Duodenal mucosa (tissue), 2 donors: ENCODE measurements at regions not wholly inside any gene's neighbourhood (a gene's known extent, or its start where the extent isn't known, plus 50 kb on each side); places are given as distances from the start of the nearest gene placed in this dataset.

Source experiments
- H3K27ac ChIP-seq: one replicate; pipeline ENCODE4 v1.7.0; 2013; ENCODE audit warnings: low read depth, low read length
- H3K27me3 ChIP-seq, 2 donors: one replicate each; pipeline ENCODE4 v1.7.0; 2013; ENCODE audit warnings: low read length in 2 of 2, control low read depth in 1 of 2; ENCODE audit not compliant: insufficient read depth in 2 of 2, control insufficient read depth in 1 of 2
- H3K36me3 ChIP-seq, 2 donors: one replicate each; pipeline ENCODE4 v1.7.0; 2013; ENCODE audit warnings: low read length in 2 of 2, control low read depth in 1 of 2; ENCODE audit not compliant: insufficient read depth in 2 of 2, control insufficient read depth in 1 of 2
- H3K4me1 ChIP-seq, 2 donors: one replicate each; pipeline ENCODE4 v1.7.0; 2013; ENCODE audit warnings: low read length in 2 of 2, control low read depth in 1 of 2; ENCODE audit not compliant: insufficient read depth in 2 of 2, control insufficient read depth in 1 of 2
- H3K4me3 ChIP-seq, 2 donors: one replicate each; pipeline ENCODE4 v1.7.0; 2013; ENCODE audit warnings: low read length in 2 of 2, low read depth in 1 of 2
- H3K9ac ChIP-seq, 2 donors: one replicate each; pipeline ENCODE4 v1.7.0; 2013; ENCODE audit warnings: low read length in 2 of 2, low read depth in 1 of 2
- H3K9me3 ChIP-seq, 2 donors: one replicate each; pipeline ENCODE4 v1.7.0; 2013; ENCODE audit warnings: low read length in 2 of 2, control low read depth in 1 of 2; ENCODE audit not compliant: control insufficient read depth in 1 of 2

DNA sequence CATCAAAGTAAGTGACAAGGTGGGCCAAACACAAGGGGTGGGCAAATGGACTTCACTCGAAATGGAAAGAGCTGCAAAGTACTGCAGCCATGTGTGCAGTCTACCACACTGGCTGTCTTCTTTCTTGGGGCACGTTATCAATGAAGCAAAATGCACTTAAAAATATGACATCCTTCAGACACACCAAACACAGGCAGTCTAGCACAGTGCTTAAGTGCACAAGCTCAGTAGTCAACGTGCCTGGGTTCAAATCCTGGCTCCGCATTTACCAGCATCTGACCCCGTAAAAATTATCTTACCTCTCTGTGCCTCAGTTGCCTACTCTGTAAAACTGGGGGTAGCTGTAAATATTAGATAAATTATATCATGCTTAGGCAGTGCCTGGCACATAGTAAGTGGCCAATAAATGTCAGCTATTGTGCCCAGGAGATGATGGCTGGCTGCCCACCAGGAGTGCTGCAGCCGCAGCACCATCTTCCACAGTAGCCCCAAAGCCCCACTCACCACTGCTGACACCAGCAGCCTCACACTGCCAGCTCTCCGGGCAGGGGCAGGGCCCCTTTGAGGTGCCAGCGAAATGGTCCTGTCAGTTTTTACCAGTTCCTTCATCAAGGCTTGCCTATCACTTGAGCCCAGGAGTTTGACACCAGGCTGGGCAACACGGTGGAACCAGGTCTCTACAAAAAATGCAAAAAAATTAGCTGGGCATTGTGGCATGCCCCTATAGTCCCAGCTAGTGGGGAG, 121.8 kb upstream of the SLC1A4 start:
- Histone ChIP-seq H3K27ac (no peak overlapping the region), H3K9me3 (no peaks in the 10 kb centered on the region), H3K9ac (no peak overlapping the region), H3K4me3 (no peak overlapping the region), H3K36me3 (no peaks in the 10 kb centered on the region), H3K4me1 (peaks cover 6 to 10% of the 10 kb centered on the region in 2 donors), H3K27me3 (no peaks in the 10 kb centered on the region)

DNA sequence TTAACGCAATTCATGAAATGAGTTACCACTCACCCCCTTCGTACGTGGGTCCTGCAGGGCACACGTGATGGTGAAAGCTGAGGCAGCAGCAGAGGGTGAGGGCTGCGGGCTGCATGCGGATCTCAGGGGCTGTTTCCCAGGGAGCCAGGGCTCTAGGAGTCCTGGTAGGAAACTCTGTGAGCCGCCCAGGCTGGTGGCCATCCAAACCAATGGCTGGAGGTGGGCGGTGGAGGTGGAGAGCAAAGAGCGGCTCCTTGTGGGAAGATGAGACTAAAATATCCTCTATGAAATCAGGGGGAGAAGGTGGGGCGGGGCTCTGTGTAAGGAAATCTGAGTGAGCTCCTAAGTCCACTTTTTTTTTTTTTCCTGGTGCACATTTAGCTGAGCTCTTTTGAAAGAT, 120.1 kb upstream of the SLC1A4 start:
- H3K9ac ChIP-seq, result no peak overlapping the region
- no peak overlapping the region for H3K4me3 ChIP-seq
- no peaks in the 10 kb centered on the region for H3K36me3 ChIP-seq
- H3K27me3 ChIP-seq, result no peaks in the 10 kb centered on the region
- H3K4me1 ChIP-seq, result peaks cover 6 to 10% of the 10 kb centered on the region in 2 donors
- H3K9me3 ChIP-seq, result no peaks in the 10 kb centered on the region
- H3K27ac ChIP-seq, result no peak overlapping the region

DNA sequence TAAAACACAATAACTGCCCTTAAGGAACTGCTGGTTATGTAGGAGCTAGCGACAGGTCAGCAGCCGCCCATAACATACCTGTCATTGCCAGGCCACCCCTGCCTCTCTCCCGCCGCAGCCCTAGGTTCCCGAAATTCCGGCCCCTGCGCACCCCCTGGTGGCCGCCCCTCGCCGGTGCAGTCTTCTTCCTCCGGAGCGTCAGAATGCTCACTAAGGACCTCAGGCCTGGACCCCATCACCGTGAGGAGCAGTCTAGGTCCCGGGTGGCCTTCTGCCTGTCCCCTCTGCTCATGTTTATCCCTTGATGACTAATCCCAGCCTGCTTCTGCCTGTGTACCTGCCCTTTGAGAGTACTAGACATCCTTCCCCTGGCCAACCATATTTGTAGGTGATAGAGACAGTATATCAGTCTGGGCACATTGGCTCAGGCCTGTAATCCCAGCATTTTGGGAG, 115.7 kb upstream of the SLC1A4 start:
- Histone ChIP-seq H3K27ac (no peak overlapping the region), H3K9me3 (no peaks in the 10 kb centered on the region), H3K9ac (no peak overlapping the region), H3K4me3 (no peak overlapping the region), H3K36me3 (no peaks in the 10 kb centered on the region), H3K27me3 (no peaks in the 10 kb centered on the region), H3K4me1 (peaks cover 0 to 4% of the 10 kb centered on the region in 2 donors)

DNA sequence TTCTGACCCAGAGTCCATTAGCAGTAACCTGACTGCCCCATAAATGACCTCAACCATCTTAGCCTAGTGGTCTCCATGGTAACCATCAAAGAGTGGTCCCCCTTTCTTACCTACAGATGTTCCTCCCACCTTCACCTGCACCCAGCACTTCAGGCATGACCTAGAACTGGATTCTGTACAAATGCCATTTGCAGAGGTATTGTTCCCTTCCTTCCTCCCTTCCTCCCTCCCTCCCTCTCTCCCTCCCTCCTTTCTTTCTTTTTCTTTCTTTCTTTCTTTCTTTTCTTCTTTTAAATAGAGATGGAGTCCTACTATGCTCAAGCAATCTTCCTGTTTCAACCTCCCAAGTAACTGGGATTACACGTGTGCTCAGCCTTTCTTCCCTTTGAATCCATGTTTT, 114.6 kb upstream of the SLC1A4 start:
- Histone ChIP-seq H3K9me3 (no peaks in the 10 kb centered on the region), H3K27me3 (no peaks in the 10 kb centered on the region), H3K9ac (no peak overlapping the region), H3K4me3 (no peak overlapping the region), H3K36me3 (no peaks in the 10 kb centered on the region), H3K27ac (no peak overlapping the region), H3K4me1 (peaks cover 0 to 4% of the 10 kb centered on the region in 2 donors)

- peaks cover 0 to 4% of the 10 kb centered on the region in 2 donors for H3K4me1 ChIP-seq
- H3K4me3 ChIP-seq, result no peak overlapping the region
- no peaks in the 10 kb centered on the region for H3K9me3 ChIP-seq
- no peak overlapping the region for H3K9ac ChIP-seq
- no peak overlapping the region for H3K27ac ChIP-seq
- no peaks in the 10 kb centered on the region for H3K36me3 ChIP-seq
- no peaks in the 10 kb centered on the region for H3K27me3 ChIP-seq
Measured at GRCh38 chr2:64875368-64875767, 113.8 kb upstream of the SLC1A4 start.

DNA sequence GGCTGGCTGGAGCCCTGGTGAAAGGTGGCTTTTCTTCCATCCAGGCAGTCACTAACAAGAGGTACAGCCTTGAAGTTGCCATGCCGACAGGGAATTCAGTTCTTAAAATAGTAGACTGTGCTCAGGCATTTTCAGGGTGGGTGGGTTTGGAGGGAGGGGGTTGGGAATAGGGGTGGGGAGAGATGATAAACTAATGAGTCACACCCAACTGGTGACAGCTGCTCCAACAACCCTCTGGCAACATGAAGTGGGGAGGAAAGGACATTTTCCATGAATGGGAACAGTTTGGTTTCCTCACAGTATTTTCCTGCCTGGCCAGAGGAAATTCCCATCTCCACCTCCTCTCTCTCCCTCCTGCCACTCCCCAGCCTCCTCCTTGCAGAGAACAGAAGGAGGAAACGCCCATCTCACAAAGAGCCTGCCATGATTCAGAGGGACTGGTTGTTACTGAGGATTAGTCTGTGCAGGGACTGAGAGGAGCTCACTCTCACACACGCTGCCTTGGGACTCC, 113.0 kb upstream of the SLC1A4 start:
- peaks cover 0 to 4% of the 10 kb centered on the region in 2 donors for H3K4me1 ChIP-seq
- H3K4me3 ChIP-seq, result no peak overlapping the region
- no peaks in the 10 kb centered on the region for H3K36me3 ChIP-seq
- H3K27me3 ChIP-seq, result no peaks in the 10 kb centered on the region
- H3K9me3 ChIP-seq, result no peaks in the 10 kb centered on the region
- no peak overlapping the region for H3K27ac ChIP-seq
- no peak overlapping the region for H3K9ac ChIP-seq

DNA sequence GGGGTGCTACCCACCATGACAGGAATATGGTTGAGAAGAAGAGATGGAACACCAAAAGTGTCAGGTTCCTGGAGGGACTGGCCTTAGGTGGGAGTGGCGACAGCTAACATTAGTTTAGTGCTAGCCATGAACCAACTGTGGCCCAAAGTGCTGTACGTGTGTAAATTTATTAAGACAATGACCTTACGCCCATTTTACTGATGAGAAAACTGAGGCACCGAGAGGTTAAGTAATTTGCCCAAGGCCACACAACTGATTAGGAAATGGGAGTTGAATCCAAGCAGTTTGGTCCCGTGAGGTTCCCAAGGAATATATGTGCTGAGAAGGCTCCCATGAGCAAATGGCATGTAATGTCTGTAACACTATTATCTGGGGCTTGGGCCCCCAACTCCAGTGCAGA, 109.5 kb upstream of the SLC1A4 start:
- Histone ChIP-seq H3K9ac (no peak overlapping the region), H3K4me1 (peaks cover 0 to 4% of the 10 kb centered on the region in 2 donors), H3K4me3 (no peak overlapping the region), H3K36me3 (no peaks in the 10 kb centered on the region), H3K27me3 (no peaks in the 10 kb centered on the region), H3K27ac (no peak overlapping the region), H3K9me3 (no peaks in the 10 kb centered on the region)

GRCh38 chr2:64880193-64880951, 108.8 kb upstream of the SLC1A4 start:
- H3K27ac ChIP-seq, result no peak overlapping the region
- H3K9me3 ChIP-seq, result no peaks in the 10 kb centered on the region
- H3K36me3 ChIP-seq, result no peaks in the 10 kb centered on the region
- no peaks in the 10 kb centered on the region for H3K27me3 ChIP-seq
- H3K4me3 ChIP-seq, result no peak overlapping the region
- H3K9ac ChIP-seq, result no peak overlapping the region
- H3K4me1 ChIP-seq, result peaks cover 0 to 4% of the 10 kb centered on the region in 2 donors

DNA sequence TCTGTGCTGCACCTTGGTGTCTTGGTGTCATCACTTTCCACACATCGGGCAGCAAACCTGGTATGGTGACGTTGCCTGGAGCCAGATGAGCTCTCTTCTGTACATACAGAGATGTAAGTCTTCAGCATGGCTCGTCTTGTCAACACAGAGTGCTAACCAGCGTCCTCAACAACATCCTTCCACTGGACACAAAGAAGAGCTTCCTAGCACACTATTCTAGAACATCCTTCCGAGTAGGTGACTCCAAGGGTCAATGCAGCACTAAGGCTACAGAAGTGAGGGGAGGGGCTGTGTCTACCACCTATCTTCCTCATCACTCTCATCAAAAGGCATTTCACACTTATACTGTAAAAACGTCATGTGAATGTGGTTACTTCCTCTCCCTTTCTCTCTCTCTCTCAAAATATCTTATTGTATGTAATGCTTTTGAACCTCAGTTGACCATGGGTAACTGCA, 108.1 kb upstream of the SLC1A4 start:
- no peak overlapping the region for H3K9ac ChIP-seq
- no peak overlapping the region for H3K4me3 ChIP-seq
- no peaks in the 10 kb centered on the region for H3K36me3 ChIP-seq
- no peaks in the 10 kb centered on the region for H3K27me3 ChIP-seq
- no peak overlapping the region for H3K27ac ChIP-seq
- H3K9me3 ChIP-seq, result no peaks in the 10 kb centered on the region
- H3K4me1 ChIP-seq, result peaks cover 0 to 4% of the 10 kb centered on the region in 2 donors

- Histone ChIP-seq H3K4me3 (no peak overlapping the region), H3K36me3 (no peaks in the 10 kb centered on the region), H3K27me3 (no peaks in the 10 kb centered on the region), H3K9ac (no peak overlapping the region), H3K4me1 (no peaks in the 10 kb centered on the region), H3K9me3 (peaks cover 0 to 4% of the 10 kb centered on the region in 2 donors), H3K27ac (no peak overlapping the region)
Measured at GRCh38 chr2:64887565-64887964, 101.6 kb upstream of the SLC1A4 start.
